ENCODE measurements at regions not wholly inside any gene's neighbourhood (a gene's known extent, or its start where the extent isn't known, plus 50 kb on each side); places are given as distances from the start of the nearest gene placed in this dataset.

GRCh38 chr10:4074545-4075407 is 289.8 kb upstream of the KLF6 start:
- no peaks in the 10 kb centered on the region for H3K9me3 ChIP-seq (ENCODE audit: low read depth)
- H4K20me1 ChIP-seq (ENCODE audit: insufficient read depth, poor library complexity, severe bottlenecking): no peaks in the 10 kb centered on the region
- no peaks in the 10 kb centered on the region for H3K27me3 ChIP-seq
- no peak overlapping the region for H2AFZ ChIP-seq
- H3K9me2 ChIP-seq (replicated peaks; ENCODE audit: insufficient read depth): no peaks in the 10 kb centered on the region
- no peak overlapping the region for H3K4me3 ChIP-seq
- H3K4me1 ChIP-seq (ENCODE audit: insufficient read depth): peaks cover 6% of the 10 kb centered on the region
- no peak overlapping the region for H3K27ac ChIP-seq
- 69% methylated on average over 10 of the region's 10 CpGs for WGBS (ENCODE audit: low lambda C conversion rate, missing lambda C conversion rate)
- no peak for TF ChIP-seq CTCF (IDR thresholded peaks at IDR 0.05; ENCODE audit: poor library complexity)
- no peak for TF ChIP-seq EZH2 (IDR thresholded peaks at IDR 0.05; ENCODE audit: borderline replicate concordance)
- no peak for TF ChIP-seq EZH2phosphoT487 (IDR thresholded peaks at IDR 0.05; ENCODE audit: low read depth, severe bottlenecking, unreplicated experiment)
- H3K36me3 ChIP-seq (replicated peaks; ENCODE audit: insufficient read depth, low read depth): no peaks in the 10 kb centered on the region
- H3K4me2 ChIP-seq: no peak overlapping the region
- DNase-seq (ENCODE audit: low spot score): no peak
- H3K79me2 ChIP-seq: no peaks in the 10 kb centered on the region

GRCh38 chr10:4073912-4074311 is 288.9 kb upstream of the KLF6 start:
- H3K27me3 ChIP-seq: no peaks in the 10 kb centered on the region
- H3K4me3 ChIP-seq: no peak overlapping the region
- H3K36me3 ChIP-seq (replicated peaks; ENCODE audit: insufficient read depth, low read depth): no peaks in the 10 kb centered on the region
- no peaks in the 10 kb centered on the region for H3K79me2 ChIP-seq
- H3K9me3 ChIP-seq (ENCODE audit: low read depth): no peaks in the 10 kb centered on the region
- WGBS (ENCODE audit: low lambda C conversion rate, missing lambda C conversion rate): 96% methylated on average over 1 of the region's 1 CpG
- no peak overlapping the region for H3K27ac ChIP-seq
- TF ChIP-seq EZH2phosphoT487 (IDR thresholded peaks at IDR 0.05; ENCODE audit: low read depth, severe bottlenecking, unreplicated experiment) (no peak), EZH2 (IDR thresholded peaks at IDR 0.05; ENCODE audit: borderline replicate concordance) (no peak)
- H3K9me2 ChIP-seq (replicated peaks; ENCODE audit: insufficient read depth): no peaks in the 10 kb centered on the region
- H3K4me1 ChIP-seq (ENCODE audit: insufficient read depth): peaks cover 7% of the 10 kb centered on the region
- H3K4me2 ChIP-seq: no peak overlapping the region
- H4K20me1 ChIP-seq (ENCODE audit: insufficient read depth, poor library complexity, severe bottlenecking): no peaks in the 10 kb centered on the region
- DNase-seq (ENCODE audit: low spot score): no peak
- H2AFZ ChIP-seq: no peak overlapping the region

DNA sequence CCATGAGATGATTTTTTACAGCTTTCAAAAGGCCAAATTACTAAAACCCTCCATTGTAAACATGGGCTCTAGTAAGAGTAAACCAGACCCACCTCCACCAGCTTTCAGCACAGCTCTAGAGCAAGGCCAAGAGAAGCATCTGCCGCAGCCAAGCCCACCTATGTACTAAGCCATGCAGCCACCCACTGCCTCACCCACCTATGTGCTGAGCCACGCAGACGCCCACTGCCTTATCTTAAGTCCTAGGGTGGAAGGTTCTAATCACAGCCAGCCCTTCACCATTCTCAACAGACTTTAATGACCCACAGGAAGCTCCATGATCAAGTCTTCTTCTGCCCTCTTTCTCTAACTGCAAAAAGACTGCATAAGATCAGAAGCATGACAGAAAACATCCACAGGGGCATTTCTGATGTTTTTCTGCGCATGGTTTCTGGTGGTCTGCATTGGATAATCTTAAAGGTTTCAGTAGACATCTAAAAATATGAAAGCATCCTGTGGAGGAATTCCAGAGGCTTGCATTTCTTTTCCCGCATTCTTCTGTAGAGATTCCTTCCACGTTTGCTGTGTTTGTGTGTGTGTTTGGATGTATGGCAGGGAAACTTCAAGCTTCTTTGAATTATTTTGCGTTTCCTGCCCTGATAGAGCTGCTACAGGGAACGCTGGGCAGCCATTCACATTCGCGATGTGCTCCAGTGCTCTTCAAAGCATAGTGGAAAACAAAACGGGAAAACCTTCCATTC is 286.1 kb upstream of the KLF6 start:
- WGBS (ENCODE audit: low lambda C conversion rate, missing lambda C conversion rate): 76% methylated on average over 11 of the region's 11 CpGs

More for the DNA sequence above, 286.1 kb upstream of the KLF6 start:
- Histone ChIP-seq H4K20me1 (ENCODE audit: insufficient read depth, poor library complexity, severe bottlenecking) (no peaks in the 10 kb centered on the region), H3K27ac (no peak overlapping the region), H3K79me2 (no peaks in the 10 kb centered on the region), H3K9me2 (replicated peaks; ENCODE audit: insufficient read depth) (no peaks in the 10 kb centered on the region), H3K27me3 (no peaks in the 10 kb centered on the region), H2AFZ (no peak overlapping the region), H3K4me3 (no peak overlapping the region), H3K9me3 (ENCODE audit: low read depth) (no peaks in the 10 kb centered on the region), H3K4me1 (ENCODE audit: insufficient read depth) (peaks cover 19% of the 10 kb centered on the region), H3K4me2 (no peak overlapping the region), H3K36me3 (replicated peaks; ENCODE audit: insufficient read depth, low read depth) (no peaks in the 10 kb centered on the region)
- no peak for TF ChIP-seq EZH2phosphoT487 (IDR thresholded peaks at IDR 0.05; ENCODE audit: low read depth, severe bottlenecking, unreplicated experiment)
- no peak for TF ChIP-seq CTCF (IDR thresholded peaks at IDR 0.05; ENCODE audit: poor library complexity)
- TF ChIP-seq EZH2 (IDR thresholded peaks at IDR 0.05; ENCODE audit: borderline replicate concordance): no peak
- DNase-seq (ENCODE audit: low spot score): no peak
